ENCODE measurements at regions not wholly inside any gene's neighbourhood (a gene's known extent, or its start where the extent isn't known, plus 50 kb on each side); places are given as distances from the start of the nearest gene placed in this dataset.

- Histone ChIP-seq H3K79me1 (ENCODE audit: low read depth, low read length) (no peaks in the 10 kb centered on the region), H3K4ac (replicated peaks; ENCODE audit: insufficient read length, low read depth, low read length) (no peak overlapping the region), H3K36me3 (ENCODE audit: control insufficient read depth in 2 of 4, insufficient read depth in 4 of 4, low read length in 3 of 4) (no peaks in the 10 kb centered on the region), H4K20me1 (replicated peaks in 1 of 2; ENCODE audit: control insufficient read depth in 1 of 2, insufficient read depth in 2 of 2, low read length in 2 of 2) (no peaks in the 10 kb centered on the region), H3K4me2 (ENCODE audit: insufficient read depth in 1 of 2, low read depth in 2 of 2, low read length in 2 of 2) (no peak overlapping the region), H2BK120ac (replicated peaks; ENCODE audit: low read depth, low read length) (no peak overlapping the region), H4K8ac (ENCODE audit: extremely low read depth, insufficient read depth, low read length) (no peak overlapping the region), H3K27ac (ENCODE audit: low read depth, low read length) (no peak overlapping the region), H2BK5ac (ENCODE audit: low read depth, low read length) (no peak overlapping the region), H3K9ac (replicated peaks in 1 of 4; ENCODE audit: extremely low read depth in 1 of 4, low read depth in 3 of 4, low read length in 3 of 4) (no peak overlapping the region), H3K14ac (ENCODE audit: insufficient read length) (no peak overlapping the region), H2AFZ (ENCODE audit: low read length) (no peak overlapping the region), H3K27me3 (replicated peaks in 1 of 4; ENCODE audit: control insufficient read depth in 3 of 4, extremely low read depth in 1 of 4, insufficient read depth in 3 of 4, low read length in 3 of 4) (no peaks in the 10 kb centered on the region), H3K23ac (ENCODE audit: insufficient read length) (no peak overlapping the region), H3K56ac (replicated peaks; ENCODE audit: insufficient read length, low read depth, low read length) (no peak overlapping the region), H3K23me2 (ENCODE audit: low read depth, low read length) (no peaks in the 10 kb centered on the region), H2BK20ac (ENCODE audit: low read length) (no peak overlapping the region), H4K5ac (ENCODE audit: insufficient read length, low read depth, low read length) (no peak overlapping the region), H2BK15ac (ENCODE audit: low read length) (no peak overlapping the region), H4K91ac (replicated peaks; ENCODE audit: insufficient read length, low read length) (no peak overlapping the region), H3K79me2 (ENCODE audit: control insufficient read depth in 1 of 2, insufficient read depth in 2 of 2, low read length in 2 of 2) (no peaks in the 10 kb centered on the region), H3K9me3 (ENCODE audit: insufficient read depth in 2 of 2, low read depth in 1 of 2, low read length in 1 of 2) (no peaks in the 10 kb centered on the region), H3K4me1 (replicated peaks in 1 of 4; ENCODE audit: control insufficient read depth in 3 of 4, insufficient read depth in 4 of 4, low read length in 3 of 4) (no peaks in the 10 kb centered on the region), H3K18ac (ENCODE audit: extremely low read depth, low read length) (no peak overlapping the region), H2AK5ac (ENCODE audit: low read depth, low read length) (no peak overlapping the region), H2BK12ac (ENCODE audit: low read depth, low read length) (no peak overlapping the region), H3K4me3 (ENCODE audit: extremely low read depth in 1 of 4, insufficient read depth in 2 of 4, low read depth in 3 of 4, low read length in 4 of 4) (no peak overlapping the region)
- CTCF ChIA-PET (ENCODE audit: partially characterized antibody) = no interaction called here
- WGBS, 2 experiments (ENCODE audit: extremely low coverage in 1 of 2, insufficient coverage in 1 of 2, insufficient read length in 1 of 2, insufficient replicate concordance in 2 of 2, low coverage in 1 of 2, low lambda C conversion rate in 2 of 2, missing lambda C conversion rate in 1 of 2) = 89% methylated on average over 3 of the region's 3 CpGs; no CpG with 5 or more reads in 1 of the 2 experiments
- POLR2A ChIA-PET (ENCODE audit: partially characterized antibody) = no interaction called here
- TF ChIP-seq, protein P1, sequence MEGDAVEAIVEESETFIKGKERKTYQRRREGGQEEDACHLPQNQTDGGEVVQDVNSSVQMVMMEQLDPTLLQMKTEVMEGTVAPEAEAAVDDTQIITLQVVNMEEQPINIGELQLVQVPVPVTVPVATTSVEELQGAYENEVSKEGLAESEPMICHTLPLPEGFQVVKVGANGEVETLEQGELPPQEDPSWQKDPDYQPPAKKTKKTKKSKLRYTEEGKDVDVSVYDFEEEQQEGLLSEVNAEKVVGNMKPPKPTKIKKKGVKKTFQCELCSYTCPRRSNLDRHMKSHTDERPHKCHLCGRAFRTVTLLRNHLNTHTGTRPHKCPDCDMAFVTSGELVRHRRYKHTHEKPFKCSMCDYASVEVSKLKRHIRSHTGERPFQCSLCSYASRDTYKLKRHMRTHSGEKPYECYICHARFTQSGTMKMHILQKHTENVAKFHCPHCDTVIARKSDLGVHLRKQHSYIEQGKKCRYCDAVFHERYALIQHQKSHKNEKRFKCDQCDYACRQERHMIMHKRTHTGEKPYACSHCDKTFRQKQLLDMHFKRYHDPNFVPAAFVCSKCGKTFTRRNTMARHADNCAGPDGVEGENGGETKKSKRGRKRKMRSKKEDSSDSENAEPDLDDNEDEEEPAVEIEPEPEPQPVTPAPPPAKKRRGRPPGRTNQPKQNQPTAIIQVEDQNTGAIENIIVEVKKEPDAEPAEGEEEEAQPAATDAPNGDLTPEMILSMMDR (IDR thresholded peaks at IDR 0.05; ENCODE audit: control extremely low read depth in 1 of 3, insufficient read depth in 1 of 3, low read depth in 1 of 3, low read length in 3 of 3) = peak in 2 of 3 experiments; percentile 8 to 12; a peak in 1 of 4 replicates
- TF ChIP-seq RAD21 (IDR thresholded peaks at IDR 0.05 in 1 of 2, conservative IDR thresholded peaks at IDR 0.05 in 1 of 2; ENCODE audit: low read depth in 2 of 2, low read length in 2 of 2) (peak in 1 of 2 experiments; percentile 44; a peak in 3 of 4 replicates), SP4 (IDR thresholded peaks at IDR 0.05; ENCODE audit: low read length) (no peak)
- no peak for DNase-seq (ENCODE audit: low read depth in 1 of 2, low spot score in 2 of 2)
- FAIRE-seq = no peak
These were observed 1270.2 kb upstream of the SORCS1 start for GRCh38 chr10:108434559-108435252.
